MM.1S (cell line): ENCODE measurements at regions not wholly inside any gene's neighbourhood (a gene's known extent, or its start where the extent isn't known, plus 50 kb on each side); places are given as distances from the start of the nearest gene placed in this dataset.

ENCODE experiments used
- DNase-seq: peaks from one replicate; pipeline ENCODE4 v3.0.0-alpha.2; 2015
- H2AFZ ChIP-seq: fragments of 300-600 bp; sonication (generic); 2 replicates; pipeline ENCODE4 v1.6.0; 2016; ENCODE audit warnings: antibody characterized with exemption, low read length
- H3F3A ChIP-seq: fragments of 300-600 bp; sonication (generic); 2 replicates; pipeline ENCODE4 v1.6.1; 2016; ENCODE audit warnings: mild to moderate bottlenecking, antibody characterized with exemption, low read length, moderate library complexity, mixed read lengths; ENCODE audit not compliant: insufficient read depth
- H3K27ac ChIP-seq: fragments of 300-600 bp; sonication (generic); 2 replicates; pipeline ENCODE4 v1.5.1; 2016; ENCODE audit warnings: mild to moderate bottlenecking, low read length
- H3K27me3 ChIP-seq: fragments of 300-600 bp; sonication (generic); replicated peaks from 2 replicates; pipeline ENCODE4 v1.6.0; 2016; ENCODE audit warnings: low read length; ENCODE audit not compliant: insufficient read depth
- H3K36me3 ChIP-seq: fragments of 300-600 bp; sonication (generic); replicated peaks from 2 replicates; pipeline ENCODE4 v1.6.1; 2016; ENCODE audit warnings: mild to moderate bottlenecking, low read length, mixed read lengths; ENCODE audit not compliant: insufficient read depth
- H3K4me1 ChIP-seq: fragments of 300-600 bp; sonication (generic); 2 replicates; pipeline ENCODE4 v1.6.1; 2016; ENCODE audit warnings: low read length, mixed read lengths
- H3K4me2 ChIP-seq: fragments of 300-600 bp; sonication (generic); 2 replicates; pipeline ENCODE4 v1.6.0; 2016; ENCODE audit warnings: low read depth, low read length
- H3K4me3 ChIP-seq: fragments of 300-600 bp; sonication (generic); 2 replicates; pipeline ENCODE4 v1.5.1; 2016; ENCODE audit warnings: low read length, mixed read lengths
- H3K79me2 ChIP-seq: fragments of 300-600 bp; sonication (generic); 2 replicates; pipeline ENCODE4 v1.6.1; 2016; ENCODE audit warnings: mixed run types, low read length, mixed read lengths
- H3K9ac ChIP-seq: fragments of 300-600 bp; sonication (generic); 2 replicates; pipeline ENCODE4 v1.6.1; 2016; ENCODE audit warnings: low read length, mixed read lengths
- H3K9me2 ChIP-seq: fragments of 300-600 bp; sonication (generic); replicated peaks from 2 replicates; pipeline ENCODE4 v1.6.1; 2016; ENCODE audit warnings: mild to moderate bottlenecking, low read length, mixed read lengths; ENCODE audit not compliant: insufficient read depth
- H3K9me3 ChIP-seq: fragments of 300-600 bp; sonication (generic); replicated peaks from 2 replicates; pipeline ENCODE4 v1.6.1; 2016; ENCODE audit warnings: mild to moderate bottlenecking, low read length, mixed read lengths; ENCODE audit not compliant: insufficient read depth
- H4K20me1 ChIP-seq: fragments of 300-600 bp; sonication (generic); 2 replicates; pipeline ENCODE4 v1.6.1; 2016; ENCODE audit warnings: mild to moderate bottlenecking, low read length, moderate library complexity, mixed read lengths; ENCODE audit not compliant: insufficient read depth
- EZH2 ChIP-seq: fragments of 300-600 bp; sonication (generic); optimal IDR thresholded peaks from 2 replicates; pipeline ENCODE3; 2017; ENCODE audit warnings: low read depth, mild to moderate bottlenecking, antibody characterized with exemption, low read length, mixed read lengths
- EZH2phosphoT487 ChIP-seq: fragments of 300-600 bp; sonication (generic); IDR thresholded peaks from 2 replicates; pipeline ENCODE4 v1.6.1; 2018; ENCODE audit warnings: antibody characterized with exemption, low read length
- TF ChIP-seq, protein P1 (sequence below): fragments of 300-600 bp; sonication (generic); IDR thresholded peaks from 2 replicates; pipeline ENCODE4 v1.5.1; 2016; ENCODE audit warnings: antibody characterized with exemption, low read length, mixed read lengths

DNA sequence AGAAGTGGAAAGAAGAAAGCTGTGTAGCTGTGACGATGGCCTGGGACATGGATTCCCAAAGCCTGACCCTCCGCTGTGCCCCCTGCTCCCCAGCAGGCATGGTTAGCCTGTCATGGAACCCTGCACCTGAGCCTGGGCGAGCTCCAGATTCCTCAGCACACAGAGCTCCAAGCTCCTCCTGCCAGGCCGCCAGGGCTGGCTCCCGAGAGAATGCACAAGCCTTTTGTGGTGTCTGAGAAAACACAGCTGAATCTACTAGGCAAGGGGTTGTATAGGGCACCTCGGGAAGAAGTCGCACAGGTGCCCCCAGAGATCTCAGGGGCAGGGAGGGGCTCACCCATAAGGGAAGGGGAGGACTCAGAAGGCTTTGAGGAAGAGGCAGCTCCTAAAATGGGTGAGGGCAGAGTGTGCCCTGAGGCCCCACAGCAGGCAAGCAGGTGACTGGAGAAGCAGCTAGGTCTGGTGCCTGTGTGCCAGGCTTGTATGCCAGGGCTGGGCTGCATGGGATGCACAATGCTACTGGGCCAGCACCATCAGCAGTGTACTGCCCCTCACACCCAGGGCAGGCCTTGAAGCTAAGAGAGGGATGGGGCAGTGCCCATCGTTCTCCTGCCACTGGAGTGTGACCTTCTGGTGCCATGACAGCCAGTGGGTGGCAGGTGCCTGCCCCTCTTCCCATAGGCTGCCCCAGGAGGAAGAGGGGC is 64.3 kb upstream of the CD93 start:
- Histone ChIP-seq H3K9me3 (no peaks in the 10 kb centered on the region), H3K27me3 (no peaks in the 10 kb centered on the region), H3F3A (no peaks in the 10 kb centered on the region), H3K4me3 (no peak overlapping the region), H4K20me1 (no peaks in the 10 kb centered on the region), H3K4me2 (no peak overlapping the region), H3K4me1 (no peaks in the 10 kb centered on the region; the same call in 1 of the 2 replicates), H3K79me2 (no peaks in the 10 kb centered on the region), H3K9ac (no peak overlapping the region), H3K36me3 (no peaks in the 10 kb centered on the region), H3K27ac (no peak overlapping the region), H3K9me2 (no peaks in the 10 kb centered on the region), H2AFZ (no peak overlapping the region)
- TF ChIP-seq EZH2phosphoT487 (no peak), EZH2 (no peak)
- TF ChIP-seq, protein P1, sequence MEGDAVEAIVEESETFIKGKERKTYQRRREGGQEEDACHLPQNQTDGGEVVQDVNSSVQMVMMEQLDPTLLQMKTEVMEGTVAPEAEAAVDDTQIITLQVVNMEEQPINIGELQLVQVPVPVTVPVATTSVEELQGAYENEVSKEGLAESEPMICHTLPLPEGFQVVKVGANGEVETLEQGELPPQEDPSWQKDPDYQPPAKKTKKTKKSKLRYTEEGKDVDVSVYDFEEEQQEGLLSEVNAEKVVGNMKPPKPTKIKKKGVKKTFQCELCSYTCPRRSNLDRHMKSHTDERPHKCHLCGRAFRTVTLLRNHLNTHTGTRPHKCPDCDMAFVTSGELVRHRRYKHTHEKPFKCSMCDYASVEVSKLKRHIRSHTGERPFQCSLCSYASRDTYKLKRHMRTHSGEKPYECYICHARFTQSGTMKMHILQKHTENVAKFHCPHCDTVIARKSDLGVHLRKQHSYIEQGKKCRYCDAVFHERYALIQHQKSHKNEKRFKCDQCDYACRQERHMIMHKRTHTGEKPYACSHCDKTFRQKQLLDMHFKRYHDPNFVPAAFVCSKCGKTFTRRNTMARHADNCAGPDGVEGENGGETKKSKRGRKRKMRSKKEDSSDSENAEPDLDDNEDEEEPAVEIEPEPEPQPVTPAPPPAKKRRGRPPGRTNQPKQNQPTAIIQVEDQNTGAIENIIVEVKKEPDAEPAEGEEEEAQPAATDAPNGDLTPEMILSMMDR = no peak
- DNase-seq = no peak

- Histone ChIP-seq H3K4me3 (no peak overlapping the region), H2AFZ (no peak overlapping the region), H3K4me1 (no peaks in the 10 kb centered on the region; the same call in 1 of the 2 replicates), H3K9ac (no peak overlapping the region), H3K36me3 (no peaks in the 10 kb centered on the region), H3K9me2 (no peaks in the 10 kb centered on the region), H3K9me3 (no peaks in the 10 kb centered on the region), H3K79me2 (no peaks in the 10 kb centered on the region), H3F3A (no peaks in the 10 kb centered on the region), H3K27ac (no peak overlapping the region), H3K4me2 (no peak overlapping the region), H4K20me1 (no peaks in the 10 kb centered on the region), H3K27me3 (no peaks in the 10 kb centered on the region)
- no peak for DNase-seq
- TF ChIP-seq EZH2phosphoT487 (no peak), EZH2 (no peak)
- TF ChIP-seq, protein P1 = no peak
Measured at GRCh38 chr20:23149623-23150279, 63.6 kb upstream of the CD93 start.

- Histone ChIP-seq H3F3A (no peaks in the 10 kb centered on the region), H4K20me1 (no peaks in the 10 kb centered on the region), H3K27me3 (no peaks in the 10 kb centered on the region), H3K4me3 (no peak overlapping the region), H3K9ac (no peak overlapping the region), H3K9me2 (no peaks in the 10 kb centered on the region), H3K27ac (no peak overlapping the region), H2AFZ (no peak overlapping the region), H3K79me2 (no peaks in the 10 kb centered on the region), H3K4me2 (no peak overlapping the region), H3K36me3 (no peaks in the 10 kb centered on the region), H3K9me3 (no peaks in the 10 kb centered on the region), H3K4me1 (no peaks in the 10 kb centered on the region; the same call in 1 of the 2 replicates)
- no peak for DNase-seq
- TF ChIP-seq EZH2 = no peak
- TF ChIP-seq, protein P1 = no peak
- no peak for TF ChIP-seq EZH2phosphoT487
Measured at GRCh38 chr20:23148731-23149570, 62.8 kb upstream of the CD93 start.
